H9 (cell line): ENCODE measurements at regions not wholly inside any gene's neighbourhood (a gene's known extent, or its start where the extent isn't known, plus 50 kb on each side); places are given as distances from the start of the nearest gene placed in this dataset.

Experiments used
- DNase-seq: peaks from one replicate; pipeline ENCODE4 v3.0.0-alpha.2; 2017
- H2AFZ ChIP-seq: one replicate; pipeline ENCODE4 v1.6.1; 2013; ENCODE audit warnings: mild to moderate bottlenecking, low read length, control low read depth, moderate library complexity
- H2AK5ac ChIP-seq: 2 replicates; pipeline ENCODE4 v1.6.1; 2013; ENCODE audit warnings: low read length, control low read depth, mixed read lengths; ENCODE audit not compliant: insufficient read length
- H2BK120ac ChIP-seq: one replicate; pipeline ENCODE4 v1.6.1; 2013; ENCODE audit warnings: low read depth, mild to moderate bottlenecking, low read length, control low read depth, inconsistent platforms; ENCODE audit not compliant: poor library complexity, severe bottlenecking
- H2BK12ac ChIP-seq: 2 replicates; pipeline ENCODE4 v1.6.1; 2013; ENCODE audit warnings: low read length, control low read depth, mixed read lengths, low read depth; ENCODE audit not compliant: insufficient read length
- H2BK15ac ChIP-seq: 2 replicates; pipeline ENCODE4 v1.6.1; 2013; ENCODE audit warnings: low read depth, low read length, control low read depth
- H2BK20ac ChIP-seq: one replicate; pipeline ENCODE4 v1.6.1; 2013; ENCODE audit warnings: low read depth, mild to moderate bottlenecking, low read length, control low read depth, inconsistent platforms; ENCODE audit not compliant: poor library complexity, severe bottlenecking
- H2BK5ac ChIP-seq: 2 replicates; pipeline ENCODE4 v1.6.1; 2013; ENCODE audit warnings: low read length, control low read depth, mixed read lengths; ENCODE audit not compliant: insufficient read length
- H3K14ac ChIP-seq: 2 replicates; pipeline ENCODE4 v1.6.1; 2013; ENCODE audit warnings: low read length, control low read depth; ENCODE audit not compliant: insufficient read depth
- H3K18ac ChIP-seq: 2 replicates; pipeline ENCODE4 v1.6.1; 2013; ENCODE audit warnings: low read depth, mild to moderate bottlenecking, mixed read lengths, low read length, control low read depth; ENCODE audit not compliant: insufficient read length
- H3K23ac ChIP-seq: 2 replicates; pipeline ENCODE4 v1.6.1; 2013; ENCODE audit warnings: low read length, control low read depth, mixed read lengths, low read depth; ENCODE audit not compliant: insufficient read length
- H3K23me2 ChIP-seq: 2 replicates; pipeline ENCODE4 v1.6.1; 2013; ENCODE audit warnings: low read depth, mild to moderate bottlenecking, mixed read lengths, low read length, control low read depth; ENCODE audit not compliant: insufficient read length, poor library complexity, severe bottlenecking
- H3K27ac ChIP-seq: 2 replicates; pipeline ENCODE4 v1.5.1; 2013; ENCODE audit warnings: low read length, control low read depth, mixed read lengths, low read depth; ENCODE audit not compliant: insufficient read length
- H3K27me3 ChIP-seq: 2 replicates; pipeline ENCODE4 v1.6.1; 2013; ENCODE audit warnings: low read length, control low read depth, inconsistent platforms; ENCODE audit not compliant: insufficient read depth
- H3K4ac ChIP-seq: 2 replicates; pipeline ENCODE4 v1.6.1; 2013; ENCODE audit warnings: low read depth, mild to moderate bottlenecking, control low read depth, inconsistent platforms, low read length, moderate library complexity
- H3K4me1 ChIP-seq: 2 replicates; pipeline ENCODE4 v1.6.1; 2013; ENCODE audit warnings: low read length, control low read depth, inconsistent platforms; ENCODE audit not compliant: insufficient read depth
- H3K4me2 ChIP-seq: 2 replicates; pipeline ENCODE4 v1.6.1; 2013; ENCODE audit warnings: low read length, control low read depth, mixed read lengths; ENCODE audit not compliant: insufficient read length, insufficient read depth
- H3K56ac ChIP-seq: 2 replicates; pipeline ENCODE4 v1.6.1; 2013; ENCODE audit warnings: low read depth, mild to moderate bottlenecking, mixed read lengths, low read length, control low read depth; ENCODE audit not compliant: insufficient read length
- H3K79me1 ChIP-seq: 2 replicates; pipeline ENCODE4 v1.6.1; 2013; ENCODE audit warnings: low read depth, mild to moderate bottlenecking, moderate library complexity, low read length, control low read depth, inconsistent platforms; ENCODE audit not compliant: insufficient read depth, poor library complexity, severe bottlenecking
- H3K79me2 ChIP-seq: 2 replicates; pipeline ENCODE4 v1.6.1; 2013; ENCODE audit warnings: low read length, control low read depth, inconsistent platforms; ENCODE audit not compliant: insufficient read depth
- H3K9ac ChIP-seq: 2 replicates; pipeline ENCODE4 v1.6.1; 2013; ENCODE audit warnings: low read length, control low read depth, mixed read lengths; ENCODE audit not compliant: insufficient read length; ENCODE audit errors: extremely low read depth
- H3K9me3 ChIP-seq: one replicate; pipeline ENCODE4 v1.6.1; 2013; ENCODE audit warnings: low read depth, low read length, inconsistent platforms; ENCODE audit not compliant: control insufficient read depth
- H3T11ph ChIP-seq: one replicate; pipeline ENCODE4 v1.6.1; 2013; ENCODE audit warnings: mild to moderate bottlenecking, low read length, control low read depth, inconsistent platforms
- H4K20me1 ChIP-seq: one replicate; pipeline ENCODE4 v1.6.1; 2013; ENCODE audit not compliant: control insufficient read depth, insufficient read length, insufficient read depth
- H4K5ac ChIP-seq: 2 replicates; pipeline ENCODE4 v1.6.1; 2013; ENCODE audit warnings: low read depth, mild to moderate bottlenecking, mixed read lengths, low read length, control low read depth; ENCODE audit not compliant: insufficient read length
- H4K8ac ChIP-seq: replicated peaks from 2 replicates; pipeline ENCODE4 v1.6.1; 2013; ENCODE audit warnings: low read length, control low read depth, mixed read lengths, low read depth; ENCODE audit not compliant: insufficient read length
- H4K91ac ChIP-seq: 2 replicates; pipeline ENCODE4 v1.6.1; 2013; ENCODE audit warnings: low read depth, mild to moderate bottlenecking, moderate library complexity, mixed read lengths, low read length, control low read depth; ENCODE audit not compliant: insufficient read length
- H3K27ac Mint-ChIP-seq, 3 experiments: 2 replicates in 2 of 3; 3 replicates in 1 of 3; pipeline ENCODE4 v1.8.0; 2020 to 2021; ENCODE audit warnings: mixed read lengths in 3 of 3, mild to moderate bottlenecking in 1 of 3, moderate library complexity in 1 of 3
- H3K27me3 Mint-ChIP-seq: 2 replicates; pipeline ENCODE4 v1.8.0; 2021; ENCODE audit warnings: low read depth, mild to moderate bottlenecking, moderate library complexity, mixed read lengths
- H3K36me3 Mint-ChIP-seq, 3 experiments: 2 replicates in 2 of 3; 3 replicates in 1 of 3; pipeline ENCODE4 v1.8.0; 2020 to 2021; ENCODE audit warnings: low read depth in 3 of 3, mixed read lengths in 3 of 3; ENCODE audit not compliant: insufficient read depth in 1 of 3
- H3K4me1 Mint-ChIP-seq, 2 experiments: 2 replicates each; pipeline ENCODE4 v1.8.0; 2020; ENCODE audit warnings: mixed read lengths in 2 of 2
- H3K4me3 Mint-ChIP-seq, 2 experiments: 2 replicates in 1 of 2; 3 replicates in 1 of 2; pipeline ENCODE4 v1.8.0; 2020 to 2021; ENCODE audit warnings: mild to moderate bottlenecking in 2 of 2, mixed read lengths in 2 of 2, moderate library complexity in 1 of 2
- H3K9me3 Mint-ChIP-seq, 2 experiments: 2 replicates in 1 of 2; 3 replicates in 1 of 2; pipeline ENCODE4 v1.8.0; 2020; ENCODE audit warnings: mild to moderate bottlenecking in 2 of 2, mixed read lengths in 2 of 2, moderate library complexity in 1 of 2
- CTCF ChIP-seq: fragments of 200-600 bp; sonication (generic); conservative IDR thresholded peaks from 3 replicates; pipeline ENCODE4 v1.8.0; 2021; ENCODE audit warnings: antibody characterized with exemption, mild to moderate bottlenecking
- WGBS: extraction: QIAGEN DNeasy Blood & Tissue Kit; methylation state at CpG from one replicate; pipeline ENCODE4 v1.1.7; 2013; ENCODE audit warnings: missing lambda C conversion rate, low lambda C conversion rate, mixed read lengths; ENCODE audit not compliant: insufficient read length; ENCODE audit errors: extremely low coverage; 5-methylcytosine and 5-hydroxymethylcytosine counted together

- no peaks in the 10 kb centered on the region for H4K20me1 ChIP-seq
- H2BK15ac ChIP-seq, result no peak overlapping the region
- no peak overlapping the region for H4K8ac ChIP-seq
- H3K18ac ChIP-seq, result no peak overlapping the region
- H2AK5ac ChIP-seq, result no peak overlapping the region
- H3K56ac ChIP-seq, result no peak overlapping the region
- no peaks in the 10 kb centered on the region for H3K4me1 Mint-ChIP-seq
- TF ChIP-seq CTCF, result no peak
- no peak overlapping the region for H4K5ac ChIP-seq
- H3T11ph ChIP-seq, result no peak overlapping the region
- no peaks in the 10 kb centered on the region for H3K9me3 ChIP-seq
- no peak overlapping the region for H4K91ac ChIP-seq
- H3K9ac ChIP-seq, result no peak overlapping the region
- no peak overlapping the region for H2BK20ac ChIP-seq
- H3K79me1 ChIP-seq, result no peaks in the 10 kb centered on the region
- no peak overlapping the region for H3K14ac ChIP-seq
- H3K79me2 ChIP-seq, result no peaks in the 10 kb centered on the region
- H3K4ac ChIP-seq, result no peak overlapping the region
- no peak overlapping the region for H3K4me3 Mint-ChIP-seq
- no peaks in the 10 kb centered on the region for H3K27me3 ChIP-seq
- no peaks in the 10 kb centered on the region for H3K36me3 Mint-ChIP-seq
- no peak overlapping the region for H2AFZ ChIP-seq
- H3K4me2 ChIP-seq, result no peak overlapping the region
- H2BK5ac ChIP-seq, result no peak overlapping the region
- no peak overlapping the region for H3K27ac ChIP-seq
- H3K9me3 Mint-ChIP-seq, result 0 out of 5 replicates have a peak, but pooled peaks cover 0 to 2% of the 10 kb centered on the region in 2 experiments
- DNase-seq, result no peak
- no peak overlapping the region for H3K23ac ChIP-seq
- WGBS, result no CpG with 5 or more reads among the region's 7 CpGs
- no peak overlapping the region for H2BK120ac ChIP-seq
- H3K27me3 Mint-ChIP-seq, result peaks cover 2% of the 10 kb centered on the region
- H3K23me2 ChIP-seq, result no peaks in the 10 kb centered on the region
- no peaks in the 10 kb centered on the region for H3K4me1 ChIP-seq
- H2BK12ac ChIP-seq, result no peak overlapping the region
- H3K27ac Mint-ChIP-seq, result peak overlapping the region in 1 of 3 experiments; percentile 28; a peak in 1 of 7 replicates
Observed at GRCh38 chr5:54794135-54794975, 191.0 kb downstream of the ESM1 start.
